Neural cell (in vitro differentiated cells): ENCODE measurements at regions not wholly inside any gene's neighbourhood (a gene's known extent, or its start where the extent isn't known, plus 50 kb on each side); places are given as distances from the start of the nearest gene placed in this dataset.

ENCODE experiments used
- H2AFZ ChIP-seq: fragments of 200-600, 300-800 bp; sonication (generic), shearing (Covaris generic); 2 replicates; pipeline ENCODE4 v1.6.0; 2014; ENCODE audit warnings: low read depth, mild to moderate bottlenecking, antibody characterized with exemption, low read length, moderate library complexity
- H3F3A ChIP-seq: fragments of 200-600 bp; shearing (Covaris generic); 2 replicates; pipeline ENCODE4 v1.6.1; 2016; ENCODE audit warnings: mild to moderate bottlenecking, moderate library complexity, mixed read lengths, antibody characterized with exemption, low read length; ENCODE audit not compliant: insufficient read depth, poor library complexity, severe bottlenecking
- H3K27ac ChIP-seq: fragments of 200-600, 300-800 bp; sonication (generic), shearing (Covaris generic); 2 replicates; pipeline ENCODE4 v1.5.1; 2014; ENCODE audit warnings: mild to moderate bottlenecking, low read length, moderate library complexity
- H3K27me3 ChIP-seq: fragments of 300-800, 200-600 bp; sonication (generic), shearing (Covaris generic); 2 replicates; pipeline ENCODE4 v1.6.0; 2014; ENCODE audit warnings: mild to moderate bottlenecking, low read depth, low read length, moderate library complexity; ENCODE audit not compliant: insufficient read depth
- H3K36me3 ChIP-seq: fragments of 300-800, 200-600 bp; sonication (generic), shearing (Covaris generic); 2 replicates; pipeline ENCODE4 v1.5.1; 2014; ENCODE audit warnings: mild to moderate bottlenecking, antibody characterized with exemption, low read length, moderate library complexity; ENCODE audit not compliant: insufficient read depth
- H3K4me2 ChIP-seq: fragments of 300-800, 200-600 bp; sonication (generic), shearing (Covaris generic); 2 replicates; pipeline ENCODE4 v1.6.0; 2014; ENCODE audit warnings: mild to moderate bottlenecking, low read length
- H3K4me3 ChIP-seq: fragments of 300-800, 200-600 bp; sonication (generic), shearing (Covaris generic); 2 replicates; pipeline ENCODE4 v1.5.1; 2014; ENCODE audit warnings: mild to moderate bottlenecking, low read length, moderate library complexity
- H3K79me2 ChIP-seq: fragments of 200-600 bp; shearing (Covaris generic); replicated peaks from 2 replicates; pipeline ENCODE4 v1.6.0; 2014; ENCODE audit warnings: mild to moderate bottlenecking, low read length, moderate library complexity; ENCODE audit not compliant: insufficient read depth
- H3K9ac ChIP-seq: fragments of 300-800, 200-600 bp; sonication (generic), shearing (Covaris generic); 2 replicates; pipeline ENCODE4 v1.6.1; 2016; ENCODE audit warnings: mild to moderate bottlenecking, low read length, mixed read lengths
- H3K9me2 ChIP-seq: fragments of 200-600 bp; shearing (Covaris generic); 2 replicates; pipeline ENCODE4 v1.6.1; 2016; ENCODE audit warnings: mild to moderate bottlenecking, low read length, mixed read lengths; ENCODE audit not compliant: insufficient read depth
- H3K9me3 ChIP-seq: fragments of 200-600, 300-800 bp; sonication (generic), shearing (Covaris generic); 2 replicates; pipeline ENCODE4 v1.6.1; 2016; ENCODE audit warnings: mild to moderate bottlenecking, mixed run types, low read length, moderate library complexity, mixed read lengths
- H4K20me1 ChIP-seq: fragments of 200-600 bp; shearing (Covaris generic); 2 replicates; pipeline ENCODE4 v1.6.1; 2016; ENCODE audit warnings: mild to moderate bottlenecking, mixed run types; ENCODE audit not compliant: insufficient read depth
- EP300 ChIP-seq: fragments of 450-650 bp; conservative IDR thresholded peaks from 2 replicates; pipeline ENCODE4 v1.6.1; 2014; ENCODE audit warnings: antibody characterized with exemption, mild to moderate bottlenecking, moderate library complexity; ENCODE audit not compliant: poor library complexity, severe bottlenecking
- EZH2 ChIP-seq: fragments of 200-600, 300-800 bp; shearing (Covaris generic), sonication (generic); IDR thresholded peaks from 2 replicates; pipeline ENCODE4 v1.6.1; 2014; ENCODE audit warnings: antibody characterized with exemption, low read length, borderline replicate concordance, mild to moderate bottlenecking; ENCODE audit not compliant: insufficient read depth, poor library complexity, severe bottlenecking
- MXI1 ChIP-seq: fragments of 450-650 bp; conservative IDR thresholded peaks from 2 replicates; pipeline ENCODE4 v1.6.1; 2014; ENCODE audit warnings: antibody characterized with exemption, mild to moderate bottlenecking; ENCODE audit not compliant: poor library complexity, severe bottlenecking
- POLR2AphosphoS5 ChIP-seq: IDR thresholded peaks from 2 replicates; pipeline ENCODE4 v1.6.1; 2012
- RAD21 ChIP-seq: fragments of 450-650 bp; conservative IDR thresholded peaks from 2 replicates; pipeline ENCODE4 v1.6.1; 2014; ENCODE audit warnings: antibody characterized with exemption, mild to moderate bottlenecking, moderate library complexity
- SMC3 ChIP-seq: fragments of 450-650 bp; conservative IDR thresholded peaks from 2 replicates; pipeline ENCODE4 v1.6.1; 2014; ENCODE audit warnings: antibody characterized with exemption, mild to moderate bottlenecking, moderate library complexity; ENCODE audit not compliant: poor library complexity
- TAF1 ChIP-seq: IDR thresholded peaks from 2 replicates; pipeline ENCODE4 v1.6.1; 2012; ENCODE audit warnings: low read depth
- TF ChIP-seq, protein P1 (sequence below): fragments of 450-650 bp; IDR thresholded peaks from 2 replicates; pipeline ENCODE4 v1.5.1; 2014; ENCODE audit warnings: antibody characterized with exemption, mild to moderate bottlenecking, moderate library complexity; ENCODE audit not compliant: poor library complexity, severe bottlenecking
- TF ChIP-seq, protein P2 (sequence below): IDR thresholded peaks from 2 replicates; pipeline ENCODE4 v1.6.1; 2012; ENCODE audit warnings: borderline replicate concordance

DNA sequence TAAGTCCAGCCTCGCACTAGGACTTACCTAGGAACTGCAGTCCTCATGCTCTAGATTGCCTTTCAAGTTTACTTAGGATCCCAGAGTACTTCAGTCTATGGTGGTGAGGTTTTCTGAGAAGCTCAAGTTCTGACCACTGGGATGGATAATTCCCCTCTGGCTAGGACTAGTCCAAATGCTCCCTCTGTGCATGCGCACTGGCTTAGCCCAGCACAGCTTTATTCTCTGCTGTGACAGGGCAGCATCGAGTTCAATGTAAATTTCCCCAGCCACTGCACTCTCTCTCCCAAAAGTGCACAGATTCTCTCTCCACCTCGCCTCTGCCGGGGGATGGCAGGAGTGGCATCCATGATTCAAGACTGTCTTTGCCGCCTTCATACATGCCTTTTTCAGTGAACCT, 241.6 kb downstream of the ZNF326 start:
- no peaks in the 10 kb centered on the region for H3K79me2 ChIP-seq
- H3K9me3 ChIP-seq, result no peaks in the 10 kb centered on the region
- TF ChIP-seq, protein P1, sequence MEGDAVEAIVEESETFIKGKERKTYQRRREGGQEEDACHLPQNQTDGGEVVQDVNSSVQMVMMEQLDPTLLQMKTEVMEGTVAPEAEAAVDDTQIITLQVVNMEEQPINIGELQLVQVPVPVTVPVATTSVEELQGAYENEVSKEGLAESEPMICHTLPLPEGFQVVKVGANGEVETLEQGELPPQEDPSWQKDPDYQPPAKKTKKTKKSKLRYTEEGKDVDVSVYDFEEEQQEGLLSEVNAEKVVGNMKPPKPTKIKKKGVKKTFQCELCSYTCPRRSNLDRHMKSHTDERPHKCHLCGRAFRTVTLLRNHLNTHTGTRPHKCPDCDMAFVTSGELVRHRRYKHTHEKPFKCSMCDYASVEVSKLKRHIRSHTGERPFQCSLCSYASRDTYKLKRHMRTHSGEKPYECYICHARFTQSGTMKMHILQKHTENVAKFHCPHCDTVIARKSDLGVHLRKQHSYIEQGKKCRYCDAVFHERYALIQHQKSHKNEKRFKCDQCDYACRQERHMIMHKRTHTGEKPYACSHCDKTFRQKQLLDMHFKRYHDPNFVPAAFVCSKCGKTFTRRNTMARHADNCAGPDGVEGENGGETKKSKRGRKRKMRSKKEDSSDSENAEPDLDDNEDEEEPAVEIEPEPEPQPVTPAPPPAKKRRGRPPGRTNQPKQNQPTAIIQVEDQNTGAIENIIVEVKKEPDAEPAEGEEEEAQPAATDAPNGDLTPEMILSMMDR, result no peak
- H3K9me2 ChIP-seq, result no peaks in the 10 kb centered on the region
- H3K4me3 ChIP-seq, result no peak overlapping the region
- H3K27ac ChIP-seq, result no peak overlapping the region
- no peaks in the 10 kb centered on the region for H4K20me1 ChIP-seq
- no peak overlapping the region for H2AFZ ChIP-seq
- no peaks in the 10 kb centered on the region for H3K27me3 ChIP-seq
- H3F3A ChIP-seq, result no peaks in the 10 kb centered on the region
- H3K9ac ChIP-seq, result no peak overlapping the region
- H3K36me3 ChIP-seq, result no peaks in the 10 kb centered on the region
- H3K4me2 ChIP-seq, result no peak overlapping the region

DNA sequence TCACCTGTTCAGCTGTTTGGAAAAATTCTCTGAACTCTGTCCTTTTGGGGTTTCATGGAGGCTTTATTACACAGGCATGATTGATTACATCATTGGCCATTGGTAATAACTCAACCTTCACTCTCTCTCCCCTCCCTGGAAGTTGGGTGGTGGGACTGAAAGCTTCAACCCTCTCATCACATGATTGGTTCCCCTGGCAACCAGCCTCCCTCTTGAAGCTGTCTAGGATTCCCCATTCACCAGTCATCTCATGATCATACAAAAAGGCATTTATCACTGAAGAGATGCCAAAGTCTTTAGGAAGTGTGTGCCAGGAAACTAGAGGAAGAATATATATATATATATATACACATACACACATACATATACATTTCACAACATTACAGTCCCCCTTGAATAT, 228.5 kb downstream of the ZNF326 start:
- Histone ChIP-seq H3K4me2 (no peak overlapping the region), H3K9me2 (no peaks in the 10 kb centered on the region), H3F3A (no peaks in the 10 kb centered on the region), H3K4me3 (no peak overlapping the region), H3K27me3 (no peaks in the 10 kb centered on the region), H3K27ac (no peak overlapping the region), H3K79me2 (no peaks in the 10 kb centered on the region), H3K9me3 (peaks cover 4% of the 10 kb centered on the region), H3K9ac (no peak overlapping the region), H3K36me3 (no peaks in the 10 kb centered on the region), H2AFZ (no peak overlapping the region), H4K20me1 (no peaks in the 10 kb centered on the region)
- TF ChIP-seq, protein P1, result no peak
- no peak for TF ChIP-seq POLR2AphosphoS5
- no peak for TF ChIP-seq TAF1
- TF ChIP-seq EP300, result no peak
- TF ChIP-seq EZH2, result no peak
- no peak for TF ChIP-seq SMC3
- no peak for TF ChIP-seq MXI1
- no peak for TF ChIP-seq RAD21
- TF ChIP-seq, protein P2, sequence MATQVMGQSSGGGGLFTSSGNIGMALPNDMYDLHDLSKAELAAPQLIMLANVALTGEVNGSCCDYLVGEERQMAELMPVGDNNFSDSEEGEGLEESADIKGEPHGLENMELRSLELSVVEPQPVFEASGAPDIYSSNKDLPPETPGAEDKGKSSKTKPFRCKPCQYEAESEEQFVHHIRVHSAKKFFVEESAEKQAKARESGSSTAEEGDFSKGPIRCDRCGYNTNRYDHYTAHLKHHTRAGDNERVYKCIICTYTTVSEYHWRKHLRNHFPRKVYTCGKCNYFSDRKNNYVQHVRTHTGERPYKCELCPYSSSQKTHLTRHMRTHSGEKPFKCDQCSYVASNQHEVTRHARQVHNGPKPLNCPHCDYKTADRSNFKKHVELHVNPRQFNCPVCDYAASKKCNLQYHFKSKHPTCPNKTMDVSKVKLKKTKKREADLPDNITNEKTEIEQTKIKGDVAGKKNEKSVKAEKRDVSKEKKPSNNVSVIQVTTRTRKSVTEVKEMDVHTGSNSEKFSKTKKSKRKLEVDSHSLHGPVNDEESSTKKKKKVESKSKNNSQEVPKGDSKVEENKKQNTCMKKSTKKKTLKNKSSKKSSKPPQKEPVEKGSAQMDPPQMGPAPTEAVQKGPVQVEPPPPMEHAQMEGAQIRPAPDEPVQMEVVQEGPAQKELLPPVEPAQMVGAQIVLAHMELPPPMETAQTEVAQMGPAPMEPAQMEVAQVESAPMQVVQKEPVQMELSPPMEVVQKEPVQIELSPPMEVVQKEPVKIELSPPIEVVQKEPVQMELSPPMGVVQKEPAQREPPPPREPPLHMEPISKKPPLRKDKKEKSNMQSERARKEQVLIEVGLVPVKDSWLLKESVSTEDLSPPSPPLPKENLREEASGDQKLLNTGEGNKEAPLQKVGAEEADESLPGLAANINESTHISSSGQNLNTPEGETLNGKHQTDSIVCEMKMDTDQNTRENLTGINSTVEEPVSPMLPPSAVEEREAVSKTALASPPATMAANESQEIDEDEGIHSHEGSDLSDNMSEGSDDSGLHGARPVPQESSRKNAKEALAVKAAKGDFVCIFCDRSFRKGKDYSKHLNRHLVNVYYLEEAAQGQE, result no peak
